DND-41 (cell line): ENCODE measurements at regions not wholly inside any gene's neighbourhood (a gene's known extent, or its start where the extent isn't known, plus 50 kb on each side); places are given as distances from the start of the nearest gene placed in this dataset.

ENCODE experiments used
- ATAC-seq: fragments of 200-7000 bp; cut with Tn5 transposase; 3 replicates; pipeline ENCODE4 v1.9.1; 2021; ENCODE audit warnings: low read depth; ENCODE audit not compliant: insufficient read depth
- DNase-seq: peaks from one replicate; pipeline ENCODE4 v3.0.0-alpha.2; 2020
- H2AFZ ChIP-seq: 2 replicates; pipeline ENCODE4 v1.6.0; 2012; ENCODE audit warnings: low read depth, low read length
- H3K27ac ChIP-seq: 2 replicates; pipeline ENCODE4 v1.5.1; 2012; ENCODE audit warnings: low read length, inconsistent platforms
- H3K27me3 ChIP-seq: fragments of 200-600 bp; sonication (generic); 2 replicates; pipeline ENCODE4 v1.6.0; 2012; ENCODE audit warnings: low read length, mild to moderate bottlenecking, inconsistent platforms; ENCODE audit not compliant: insufficient read depth, poor library complexity
- H3K36me3 ChIP-seq: 2 replicates; pipeline ENCODE4 v1.5.1; 2012; ENCODE audit warnings: low read length, inconsistent platforms; ENCODE audit not compliant: insufficient read depth
- H3K4me1 ChIP-seq: 2 replicates; pipeline ENCODE4 v1.5.1; 2012; ENCODE audit warnings: mild to moderate bottlenecking, low read length; ENCODE audit not compliant: insufficient read depth
- H3K4me2 ChIP-seq: 2 replicates; pipeline ENCODE4 v1.6.0; 2012; ENCODE audit warnings: mild to moderate bottlenecking, moderate library complexity, low read length, inconsistent platforms; ENCODE audit not compliant: insufficient read depth
- H3K4me3 ChIP-seq, 2 experiments: fragments of 200-600 bp in 1 of 2; shearing (Covaris generic) in 1 of 2; 2 replicates each; pipeline ENCODE4 v1.5.1; 2012 to 2016; ENCODE audit warnings: inconsistent platforms in 2 of 2, low read length in 2 of 2, mild to moderate bottlenecking in 2 of 2, low read depth in 1 of 2, moderate library complexity in 1 of 2
- H3K79me2 ChIP-seq: 2 replicates; pipeline ENCODE4 v1.6.0; 2012; ENCODE audit warnings: low read length, inconsistent platforms; ENCODE audit not compliant: insufficient read depth
- H3K9ac ChIP-seq: 2 replicates; pipeline ENCODE4 v1.6.0; 2012; ENCODE audit warnings: low read depth, mild to moderate bottlenecking, inconsistent platforms, low read length, moderate library complexity
- H3K9me3 ChIP-seq: 2 replicates; pipeline ENCODE4 v1.5.1; 2012; ENCODE audit warnings: low read length, moderate library complexity, mild to moderate bottlenecking, inconsistent platforms; ENCODE audit not compliant: insufficient read depth, severe bottlenecking
- H4K20me1 ChIP-seq: 2 replicates; pipeline ENCODE4 v1.6.0; 2012; ENCODE audit warnings: low read length; ENCODE audit not compliant: insufficient read depth
- EZH2 ChIP-seq: IDR thresholded peaks from 3 replicates; pipeline ENCODE4 v1.6.1; 2012; ENCODE audit warnings: borderline replicate concordance, low read depth, mild to moderate bottlenecking, moderate library complexity, low read length, inconsistent platforms; ENCODE audit not compliant: severe bottlenecking
- TF ChIP-seq, protein P1 (sequence below): IDR thresholded peaks from 2 replicates; pipeline ENCODE4 v1.5.1; 2012; ENCODE audit warnings: borderline replicate concordance, low read length, moderate library complexity, mild to moderate bottlenecking; ENCODE audit not compliant: poor library complexity, severe bottlenecking; ENCODE audit errors: extremely low read depth

DNA sequence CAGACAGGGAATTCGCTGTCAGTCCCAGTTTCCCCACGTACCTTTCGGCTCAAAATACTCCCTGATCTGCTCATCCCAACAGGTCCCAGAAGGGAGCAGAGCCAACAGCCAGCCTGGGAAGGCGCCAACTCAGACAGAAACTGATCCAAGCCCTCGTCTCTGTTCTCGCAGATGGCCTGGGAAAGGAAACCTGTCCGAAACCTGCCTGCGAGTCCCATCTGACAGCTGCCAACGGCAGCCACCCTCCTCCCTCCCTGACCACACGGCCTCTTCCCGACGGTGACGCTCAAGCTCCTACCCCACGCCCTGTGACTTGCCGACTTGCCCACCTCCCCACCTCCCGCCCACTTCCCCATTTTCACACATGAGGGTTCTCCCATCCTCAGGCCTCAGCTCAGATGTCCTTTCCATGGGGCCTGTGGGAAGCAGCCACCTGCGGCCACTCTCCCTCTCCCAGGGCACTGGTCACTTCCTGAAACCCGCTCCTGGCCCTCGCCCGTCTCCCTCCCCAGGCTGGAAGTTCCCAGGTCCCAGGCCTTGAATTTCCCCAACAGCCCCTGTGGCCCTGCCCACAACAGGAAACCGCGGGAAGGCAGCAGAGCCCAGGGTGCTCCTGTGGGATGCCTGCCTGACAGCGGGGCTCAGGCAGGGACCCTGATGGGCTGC lies 60.9 kb upstream of the FBRSL1 start:
- Histone ChIP-seq H3K9ac (no peak overlapping the region), H4K20me1 (0 out of 2 replicates have a peak, but pooled peaks cover 3% of the 10 kb centered on the region), H3K27me3 (no peaks in the 10 kb centered on the region), H2AFZ (no peak overlapping the region), H3K36me3 (no peaks in the 10 kb centered on the region), H3K4me2 (no peak overlapping the region), H3K4me1 (peaks cover 16% of the 10 kb centered on the region), H3K4me3 (no peak overlapping the region), H3K27ac (no peak overlapping the region), H3K79me2 (no peaks in the 10 kb centered on the region), H3K9me3 (no peaks in the 10 kb centered on the region)
- TF ChIP-seq, protein P1, sequence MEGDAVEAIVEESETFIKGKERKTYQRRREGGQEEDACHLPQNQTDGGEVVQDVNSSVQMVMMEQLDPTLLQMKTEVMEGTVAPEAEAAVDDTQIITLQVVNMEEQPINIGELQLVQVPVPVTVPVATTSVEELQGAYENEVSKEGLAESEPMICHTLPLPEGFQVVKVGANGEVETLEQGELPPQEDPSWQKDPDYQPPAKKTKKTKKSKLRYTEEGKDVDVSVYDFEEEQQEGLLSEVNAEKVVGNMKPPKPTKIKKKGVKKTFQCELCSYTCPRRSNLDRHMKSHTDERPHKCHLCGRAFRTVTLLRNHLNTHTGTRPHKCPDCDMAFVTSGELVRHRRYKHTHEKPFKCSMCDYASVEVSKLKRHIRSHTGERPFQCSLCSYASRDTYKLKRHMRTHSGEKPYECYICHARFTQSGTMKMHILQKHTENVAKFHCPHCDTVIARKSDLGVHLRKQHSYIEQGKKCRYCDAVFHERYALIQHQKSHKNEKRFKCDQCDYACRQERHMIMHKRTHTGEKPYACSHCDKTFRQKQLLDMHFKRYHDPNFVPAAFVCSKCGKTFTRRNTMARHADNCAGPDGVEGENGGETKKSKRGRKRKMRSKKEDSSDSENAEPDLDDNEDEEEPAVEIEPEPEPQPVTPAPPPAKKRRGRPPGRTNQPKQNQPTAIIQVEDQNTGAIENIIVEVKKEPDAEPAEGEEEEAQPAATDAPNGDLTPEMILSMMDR, result no peak
- no peak for TF ChIP-seq EZH2
- no peak for DNase-seq
- no peak for ATAC-seq

DNA sequence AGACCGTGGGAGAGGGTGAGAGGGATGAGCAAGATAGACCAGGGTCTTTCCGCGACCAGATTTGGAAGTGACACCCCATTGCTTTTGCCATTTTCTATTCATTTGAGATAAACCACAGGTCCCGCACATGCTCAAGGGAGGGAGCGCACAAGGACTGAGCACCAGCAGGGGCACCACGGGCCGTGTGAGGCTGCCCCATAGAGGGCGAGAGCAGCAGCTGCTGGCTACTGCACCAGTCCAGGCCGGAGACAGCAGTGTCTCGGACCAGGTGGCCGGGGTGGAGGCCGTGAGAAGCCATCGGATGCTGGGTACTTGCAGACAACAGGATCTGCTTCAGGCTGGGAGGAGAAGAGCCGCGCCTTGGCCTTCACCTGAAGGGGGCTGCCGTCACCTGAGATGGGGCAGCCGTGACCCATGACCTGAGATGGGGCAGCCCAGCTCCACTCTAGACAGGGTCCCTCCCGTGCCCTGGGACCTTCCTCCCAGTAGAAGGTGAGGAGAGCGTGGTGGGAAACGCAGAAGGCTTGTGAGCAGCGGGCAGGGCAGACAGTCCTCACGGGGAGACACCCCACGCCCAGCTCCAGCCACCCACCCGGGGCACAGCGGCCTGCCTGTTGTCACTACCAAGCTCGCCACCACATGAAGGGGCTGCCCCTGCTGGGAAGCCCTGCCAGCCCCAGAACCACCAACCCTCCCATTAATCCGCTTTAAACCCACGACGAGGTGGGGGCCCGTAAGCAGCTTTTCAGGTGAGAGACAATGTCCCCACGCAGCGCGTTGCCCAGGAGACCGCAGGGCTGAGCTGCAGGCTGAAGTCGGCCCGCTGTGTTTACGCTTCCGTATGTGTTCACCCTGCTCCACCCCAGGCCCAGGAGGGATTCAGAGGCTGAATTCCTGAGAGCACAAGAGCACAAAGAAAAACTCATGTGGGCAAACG lies 61.7 kb upstream of the FBRSL1 start:
- no peak overlapping the region for H3K27ac ChIP-seq
- no peak overlapping the region for H3K4me2 ChIP-seq
- no peak overlapping the region for H3K4me3 ChIP-seq
- 0 out of 2 replicates have a peak, but pooled peaks cover 3% of the 10 kb centered on the region for H4K20me1 ChIP-seq
- peaks cover 16% of the 10 kb centered on the region for H3K4me1 ChIP-seq
- no peak for DNase-seq
- no peaks in the 10 kb centered on the region for H3K79me2 ChIP-seq
- H2AFZ ChIP-seq, result no peak overlapping the region
- no peak for ATAC-seq
- no peaks in the 10 kb centered on the region for H3K9me3 ChIP-seq
- H3K27me3 ChIP-seq, result no peaks in the 10 kb centered on the region
- no peak for TF ChIP-seq EZH2
- TF ChIP-seq, protein P1, result no peak
- H3K9ac ChIP-seq, result no peak overlapping the region
- no peaks in the 10 kb centered on the region for H3K36me3 ChIP-seq

DNA sequence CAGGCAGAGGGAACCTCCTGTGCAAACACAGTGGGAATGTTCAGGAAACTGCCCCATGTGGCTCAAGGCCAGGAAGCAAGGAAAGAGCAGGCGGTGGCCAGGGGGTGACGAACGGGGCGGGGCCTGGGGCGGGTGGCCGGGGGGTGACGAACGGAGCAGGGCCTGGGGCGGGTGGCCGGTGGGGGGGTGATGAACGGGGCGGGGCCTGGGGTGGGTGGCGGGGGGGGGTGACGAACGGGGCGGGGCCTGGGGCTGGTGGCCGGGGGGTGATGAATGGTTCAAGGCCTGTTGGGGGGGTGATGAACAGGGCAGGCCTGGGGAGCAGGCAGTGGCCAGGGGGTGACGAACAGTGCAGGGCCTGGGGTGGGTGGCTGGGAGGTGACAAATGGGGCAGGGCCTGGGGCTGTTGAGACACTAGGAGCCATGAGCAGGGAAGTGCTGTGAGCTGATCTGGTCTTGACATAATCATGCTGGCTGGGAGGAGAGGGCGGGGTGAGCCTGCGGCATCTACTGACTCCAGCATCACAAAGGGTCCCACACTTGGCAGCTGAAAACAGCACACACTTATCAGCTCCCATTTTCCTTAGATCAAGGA lies 62.7 kb upstream of the FBRSL1 start:
- Histone ChIP-seq H3K4me3 (no peak overlapping the region), H3K27ac (no peak overlapping the region), H2AFZ (no peak overlapping the region), H3K4me2 (no peak overlapping the region), H3K79me2 (no peaks in the 10 kb centered on the region), H3K36me3 (no peaks in the 10 kb centered on the region), H3K27me3 (no peaks in the 10 kb centered on the region), H4K20me1 (0 out of 2 replicates have a peak, but pooled peaks cover 3% of the 10 kb centered on the region), H3K4me1 (peaks cover 16% of the 10 kb centered on the region), H3K9me3 (no peaks in the 10 kb centered on the region), H3K9ac (no peak overlapping the region)
- TF ChIP-seq EZH2, result no peak
- TF ChIP-seq, protein P1, result no peak
- no peak for DNase-seq
- ATAC-seq, result no peak
